IMR-90 (cell line): ENCODE measurements at regions not wholly inside any gene's neighbourhood (a gene's known extent, or its start where the extent isn't known, plus 50 kb on each side); places are given as distances from the start of the nearest gene placed in this dataset.

Experiments
- ATAC-seq: fragments of 200-7000 bp; cut with Tn5 transposase; 2 replicates; pipeline ENCODE4 v1.9.1; 2020; ENCODE audit warnings: low read depth, mild to moderate bottlenecking, moderate library complexity
- BruUV-seq: library from RNA; stranded (reverse); fragments of 400-500 nt; replicated peaks from 2 replicates; lab custom pipeline; 2021; lab: Mats Ljungman, UMichigan
- CTCF ChIA-PET: fragments of 300-600 bp; formaldehyde crosslinking; extraction: SDS; loops from one replicate; lab custom pipeline; 2021; ENCODE audit warnings: antibody characterized with exemption; lab: Yijun Ruan, JAX
- POLR2A ChIA-PET: fragments of 300-600 bp; sonication (Branson Sonifier 250); formaldehyde crosslinking; loops from one replicate; lab custom pipeline; 2022; ENCODE audit warnings: antibody characterized with exemption; ENCODE audit not compliant: unreplicated experiment; lab: Charles Lee
- DNase-seq: peaks from one replicate; pipeline ENCODE4 v3.0.0; 2013
- H2AFZ ChIP-seq: replicated peaks from 2 replicates; pipeline ENCODE3; 2013; ENCODE audit warnings: low read length, mild to moderate bottlenecking; ENCODE audit not compliant: poor library complexity
- H2AK5ac ChIP-seq: 2 replicates; pipeline ENCODE4 v1.6.1; 2013; ENCODE audit warnings: low read depth, low read length, inconsistent platforms
- H2AK9ac ChIP-seq: replicated peaks from 2 replicates; pipeline ENCODE3; 2013; ENCODE audit warnings: mild to moderate bottlenecking, low read depth, low read length, moderate library complexity; ENCODE audit not compliant: poor library complexity
- H2BK120ac ChIP-seq: 2 replicates; pipeline ENCODE4 v1.6.1; 2013; ENCODE audit warnings: low read depth, low read length, inconsistent platforms
- H2BK15ac ChIP-seq: 3 replicates; pipeline ENCODE4 v1.6.1; 2013; ENCODE audit warnings: low read depth, low read length, inconsistent platforms
- H2BK20ac ChIP-seq: 2 replicates; pipeline ENCODE4 v1.6.1; 2013; ENCODE audit warnings: low read depth, mild to moderate bottlenecking, inconsistent platforms, low read length, moderate library complexity
- H2BK5ac ChIP-seq: 2 replicates; pipeline ENCODE4 v1.6.1; 2013; ENCODE audit warnings: mild to moderate bottlenecking, low read depth, low read length, inconsistent platforms; ENCODE audit not compliant: poor library complexity, severe bottlenecking
- H3K14ac ChIP-seq: replicated peaks from 2 replicates; pipeline ENCODE4 v1.6.1; 2013; ENCODE audit warnings: low read depth, low read length, inconsistent platforms
- H3K18ac ChIP-seq: 2 replicates; pipeline ENCODE4 v1.6.1; 2013; ENCODE audit warnings: low read depth, low read length, control low read depth
- H3K23ac ChIP-seq: 2 replicates; pipeline ENCODE4 v1.6.1; 2013; ENCODE audit warnings: low read depth, low read length, inconsistent platforms
- H3K27ac ChIP-seq: 2 replicates; pipeline ENCODE4 v1.5.1; 2013; ENCODE audit warnings: mild to moderate bottlenecking, control low read depth, low read length; ENCODE audit not compliant: insufficient read depth
- H3K27me3 ChIP-seq: 2 replicates; pipeline ENCODE4 v1.6.1; 2013; ENCODE audit warnings: low read length; ENCODE audit not compliant: control insufficient read depth, insufficient read depth
- H3K36me3 ChIP-seq: 2 replicates; pipeline ENCODE4 v1.6.1; 2013; ENCODE audit warnings: low read length, mixed read lengths; ENCODE audit not compliant: control insufficient read depth, insufficient read depth
- H3K4ac ChIP-seq: 2 replicates; pipeline ENCODE4 v1.6.1; 2013; ENCODE audit warnings: low read depth, low read length, inconsistent platforms
- H3K4me1 ChIP-seq: 2 replicates; pipeline ENCODE4 v1.6.1; 2013; ENCODE audit warnings: low read length, mixed read lengths; ENCODE audit not compliant: control insufficient read depth, insufficient read depth
- H3K4me2 ChIP-seq: 2 replicates; pipeline ENCODE4 v1.6.1; 2013; ENCODE audit warnings: low read depth, mild to moderate bottlenecking, control low read depth, low read length, moderate library complexity
- H3K4me3 ChIP-seq: 2 replicates; pipeline ENCODE4 v1.5.1; 2013; ENCODE audit warnings: low read depth, mild to moderate bottlenecking, control low read depth, low read length, moderate library complexity; ENCODE audit not compliant: insufficient read depth
- H3K56ac ChIP-seq: 2 replicates; pipeline ENCODE4 v1.6.1; 2013; ENCODE audit warnings: low read length, inconsistent platforms; ENCODE audit not compliant: insufficient read depth; ENCODE audit errors: extremely low read depth
- H3K79me1 ChIP-seq, 2 experiments: 2 replicates each; pipeline ENCODE4 v1.6.1; 2013; ENCODE audit warnings: low read length in 2 of 2, inconsistent platforms in 1 of 2, low read depth in 1 of 2
- H3K9ac ChIP-seq: 2 replicates; pipeline ENCODE4 v1.6.1; 2013; ENCODE audit warnings: low read depth, low read length, control low read depth
- H3K9me1 ChIP-seq: 2 replicates; pipeline ENCODE4 v1.6.1; 2013; ENCODE audit warnings: low read length, inconsistent platforms; ENCODE audit not compliant: insufficient read depth
- H3K9me3 ChIP-seq: 2 replicates; pipeline ENCODE4 v1.6.1; 2013; ENCODE audit warnings: low read length; ENCODE audit not compliant: control insufficient read depth, insufficient read depth
- H4K20me1 ChIP-seq: 2 replicates; pipeline ENCODE4 v1.6.1; 2013; ENCODE audit warnings: low read length, inconsistent platforms; ENCODE audit not compliant: insufficient read depth
- H4K5ac ChIP-seq: 2 replicates; pipeline ENCODE4 v1.6.1; 2013; ENCODE audit warnings: mild to moderate bottlenecking, low read depth, low read length, control low read depth
- H4K8ac ChIP-seq, 2 experiments: 2 replicates each; pipeline ENCODE4 v1.6.1; 2013; ENCODE audit warnings: low read depth in 2 of 2, low read length in 2 of 2, control low read depth in 1 of 2, inconsistent platforms in 1 of 2
- H4K91ac ChIP-seq: 2 replicates; pipeline ENCODE4 v1.6.1; 2013; ENCODE audit warnings: low read depth, low read length, inconsistent platforms; ENCODE audit not compliant: insufficient read depth
- CHD1 ChIP-seq: IDR thresholded peaks from 2 replicates; pipeline ENCODE4 v1.6.1; 2012; ENCODE audit warnings: low read depth, low read length, improper control_type of control experiment
- CTCF ChIP-seq: conservative IDR thresholded peaks from 2 replicates; pipeline ENCODE4 v1.5.1; 2012; ENCODE audit warnings: mild to moderate bottlenecking, low read depth, low read length, improper control_type of control experiment
- MAFK ChIP-seq: IDR thresholded peaks from 2 replicates; pipeline ENCODE4 v1.6.1; 2012; ENCODE audit warnings: low read depth, low read length, improper control_type of control experiment
- RAD21 ChIP-seq: IDR thresholded peaks from 2 replicates; pipeline ENCODE4 v1.6.1; 2012; ENCODE audit warnings: low read length, improper control_type of control experiment
- RCOR1 ChIP-seq: IDR thresholded peaks from 2 replicates; pipeline ENCODE4 v1.6.1; 2012; ENCODE audit warnings: mild to moderate bottlenecking, low read length, improper control_type of control experiment; ENCODE audit not compliant: insufficient replicate concordance
- RFX5 ChIP-seq: IDR thresholded peaks from 2 replicates; pipeline ENCODE4 v1.8.0; 2012; ENCODE audit warnings: low read depth, mild to moderate bottlenecking, low read length, moderate library complexity
- WGBS, 2 experiments: methylation state at CpG; one replicate each; pipeline versions ENCODE4 v1.1.5 to v1.1.7; 2013; ENCODE audit warnings: missing lambda C conversion rate in 2 of 2; ENCODE audit not compliant: insufficient read length in 1 of 2; ENCODE audit errors: extremely low coverage in 2 of 2; 5-methylcytosine and 5-hydroxymethylcytosine counted together
- dilution Hi-C: fragments of 300-500 bp; cut with HindIII; formaldehyde crosslinking; loops from one replicate; pipeline ENCODE4 v1.14.3; 2018; ENCODE audit warnings: low sequenced_read_pairs; ENCODE audit not compliant: unreplicated experiment
- in situ Hi-C: fragments of 300-500 bp; cut with MboI; formaldehyde crosslinking; loops from 3 replicates; pipeline ENCODE4 v1.14.3; 2019; ENCODE audit warnings: low sequenced_read_pairs, inconsistent platforms, mixed read lengths
- intact Hi-C: fragments of 100-400 bp; cut with micrococcal nuclease; formaldehyde crosslinking; loops from 2 replicates; pipeline ENCODE4 v1.10.0; 2022

GRCh38 chr3:94735354-94735753 is 672.5 kb downstream of the NSUN3 start:
- Histone ChIP-seq H3K9me3 (peaks cover 2% of the 10 kb centered on the region; the same call in 1 of the 2 replicates), H2AK9ac (no peak overlapping the region), H3K18ac (no peak overlapping the region), H4K8ac (no peak overlapping the region), H2AFZ (no peak overlapping the region), H3K4me2 (no peak overlapping the region), H2BK5ac (no peak overlapping the region), H3K27me3 (no peaks in the 10 kb centered on the region), H3K4me1 (no peaks in the 10 kb centered on the region), H3K9ac (no peak overlapping the region), H4K20me1 (no peaks in the 10 kb centered on the region), H3K79me1 (no peaks in the 10 kb centered on the region), H3K27ac (no peak overlapping the region), H4K5ac (no peak overlapping the region), H3K4me3 (no peak overlapping the region), H2BK20ac (no peak overlapping the region), H2AK5ac (no peak overlapping the region), H3K36me3 (no peaks in the 10 kb centered on the region), H2BK15ac (no peak overlapping the region), H3K56ac (no peak overlapping the region), H4K91ac (no peak overlapping the region), H3K14ac (no peak overlapping the region), H3K23ac (no peak overlapping the region), H2BK120ac (no peak overlapping the region), H3K9me1 (no peaks in the 10 kb centered on the region), H3K4ac (no peak overlapping the region)
- POLR2A ChIA-PET = no interaction called here
- CTCF ChIA-PET = no interaction called here
- ATAC-seq (no peak), DNase-seq (no peak)
- TF ChIP-seq RAD21 (no peak), CHD1 (no peak), CTCF (no peak), RFX5 (no peak), MAFK (no peak), RCOR1 (no peak)
- dilution Hi-C loops = no loop called here
- WGBS, 2 experiments = no CpG with 5 or more reads among the region's 2 CpGs
- intact Hi-C loops = no loop called here
- in situ Hi-C loops = no loop called here
- BruUV-seq = no TSS peak
